ENCODE measurements at regions not wholly inside any gene's neighbourhood (a gene's known extent, or its start where the extent isn't known, plus 50 kb on each side); places are given as distances from the start of the nearest gene placed in this dataset.

DNA sequence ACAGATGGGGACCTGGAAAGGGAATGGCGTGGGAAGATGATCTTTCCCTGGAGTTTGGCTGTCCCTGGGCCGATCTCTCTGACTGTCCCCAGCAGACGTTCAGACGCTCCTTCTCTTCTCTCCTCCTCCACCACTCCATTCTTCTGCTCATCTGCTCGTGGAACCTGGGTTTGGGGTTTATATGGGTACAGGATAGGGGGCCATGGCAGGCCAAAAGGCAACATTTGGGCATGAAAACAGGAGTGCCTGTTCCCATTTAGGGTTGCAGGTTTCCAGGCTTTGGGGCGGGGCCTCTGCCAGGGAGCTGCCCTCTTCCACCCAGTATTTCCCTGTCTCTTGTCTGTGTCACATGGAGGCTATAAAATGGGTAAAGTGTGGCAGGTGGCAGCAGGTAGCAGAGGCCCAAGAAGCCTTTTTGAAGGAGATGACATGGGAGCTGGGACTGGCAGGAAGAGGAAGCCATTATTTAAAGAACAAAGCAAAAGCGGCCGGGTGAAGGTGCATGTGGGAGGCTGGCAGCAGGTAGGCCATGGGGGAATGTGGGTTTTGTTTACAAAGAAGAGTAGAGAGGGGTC lies 203.7 kb downstream of the BMP7 start:
- H4K8ac ChIP-seq (replicated peaks; ENCODE audit: insufficient read length, low read depth, low read length) = no peak overlapping the region
- H2BK15ac ChIP-seq (ENCODE audit: low read depth, low read length) = no peak overlapping the region
- no peak overlapping the region for H3K4me3 Mint-ChIP-seq
- no CpG with 5 or more reads among the region's 8 CpGs for WGBS (ENCODE audit: extremely low coverage, insufficient read length, low lambda C conversion rate)
- no peaks in the 10 kb centered on the region for H3K9me3 Mint-ChIP-seq
- no peaks in the 10 kb centered on the region for H4K20me1 ChIP-seq (ENCODE audit: control insufficient read depth, insufficient read depth, insufficient read length)
- H3K27me3 ChIP-seq (ENCODE audit: insufficient read depth, low read length) = no peaks in the 10 kb centered on the region
- no peaks in the 10 kb centered on the region for H3K79me2 ChIP-seq (ENCODE audit: insufficient read depth, low read length)
- H3K23me2 ChIP-seq (ENCODE audit: insufficient read length, low read depth, low read length, poor library complexity, severe bottlenecking) = no peaks in the 10 kb centered on the region
- no peak overlapping the region for H2BK12ac ChIP-seq (ENCODE audit: insufficient read length, low read depth, low read length)
- H3K9ac ChIP-seq (ENCODE audit: extremely low read depth, insufficient read length, low read length) = no peak overlapping the region
- H4K5ac ChIP-seq (ENCODE audit: insufficient read length, low read depth, low read length) = no peak overlapping the region
- no peak overlapping the region for H2AFZ ChIP-seq (ENCODE audit: low read length)
- no peak overlapping the region for H2BK120ac ChIP-seq (ENCODE audit: low read depth, low read length, poor library complexity, severe bottlenecking)
- H3K4me1 Mint-ChIP-seq = peaks cover 22 to 24% of the 10 kb centered on the region in 2 experiments
- H3K36me3 Mint-ChIP-seq (ENCODE audit: insufficient read depth in 1 of 3, low read depth in 3 of 3) = no peaks in the 10 kb centered on the region
- H3K4me2 ChIP-seq (ENCODE audit: insufficient read depth, insufficient read length, low read length) = no peak overlapping the region
- no peak overlapping the region for H3K23ac ChIP-seq (ENCODE audit: insufficient read length, low read depth, low read length)
- peaks cover 44% of the 10 kb centered on the region for H3K27me3 Mint-ChIP-seq (ENCODE audit: low read depth)
- H3K56ac ChIP-seq (ENCODE audit: insufficient read length, low read depth, low read length) = no peak overlapping the region
- H3K18ac ChIP-seq (ENCODE audit: insufficient read length, low read depth, low read length) = no peak overlapping the region
- H3K79me1 ChIP-seq (ENCODE audit: insufficient read depth, low read depth, low read length, poor library complexity, severe bottlenecking) = no peaks in the 10 kb centered on the region
- DNase-seq = no peak
- no peak overlapping the region for H3K4ac ChIP-seq (ENCODE audit: low read depth, low read length)
- TF ChIP-seq, protein P1, sequence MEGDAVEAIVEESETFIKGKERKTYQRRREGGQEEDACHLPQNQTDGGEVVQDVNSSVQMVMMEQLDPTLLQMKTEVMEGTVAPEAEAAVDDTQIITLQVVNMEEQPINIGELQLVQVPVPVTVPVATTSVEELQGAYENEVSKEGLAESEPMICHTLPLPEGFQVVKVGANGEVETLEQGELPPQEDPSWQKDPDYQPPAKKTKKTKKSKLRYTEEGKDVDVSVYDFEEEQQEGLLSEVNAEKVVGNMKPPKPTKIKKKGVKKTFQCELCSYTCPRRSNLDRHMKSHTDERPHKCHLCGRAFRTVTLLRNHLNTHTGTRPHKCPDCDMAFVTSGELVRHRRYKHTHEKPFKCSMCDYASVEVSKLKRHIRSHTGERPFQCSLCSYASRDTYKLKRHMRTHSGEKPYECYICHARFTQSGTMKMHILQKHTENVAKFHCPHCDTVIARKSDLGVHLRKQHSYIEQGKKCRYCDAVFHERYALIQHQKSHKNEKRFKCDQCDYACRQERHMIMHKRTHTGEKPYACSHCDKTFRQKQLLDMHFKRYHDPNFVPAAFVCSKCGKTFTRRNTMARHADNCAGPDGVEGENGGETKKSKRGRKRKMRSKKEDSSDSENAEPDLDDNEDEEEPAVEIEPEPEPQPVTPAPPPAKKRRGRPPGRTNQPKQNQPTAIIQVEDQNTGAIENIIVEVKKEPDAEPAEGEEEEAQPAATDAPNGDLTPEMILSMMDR (conservative IDR thresholded peaks at IDR 0.05) = no peak
- H3K27ac ChIP-seq (ENCODE audit: insufficient read length, low read depth, low read length) = no peak overlapping the region
- no peak overlapping the region for H2BK20ac ChIP-seq (ENCODE audit: low read depth, low read length, poor library complexity, severe bottlenecking)
- no peak overlapping the region for H3K27ac Mint-ChIP-seq
- peaks cover 5% of the 10 kb centered on the region; the same call in 1 of the 2 replicates for H3K4me1 ChIP-seq (ENCODE audit: insufficient read depth, low read length)
- no peak overlapping the region for H2AK5ac ChIP-seq (ENCODE audit: insufficient read length, low read length)
- no peak overlapping the region for H3T11ph ChIP-seq (ENCODE audit: low read length)
- no peak overlapping the region for H2BK5ac ChIP-seq (ENCODE audit: insufficient read length, low read length)
- H4K91ac ChIP-seq (ENCODE audit: insufficient read length, low read depth, low read length) = no peak overlapping the region
- H3K9me3 ChIP-seq (ENCODE audit: control insufficient read depth, low read depth, low read length) = no peaks in the 10 kb centered on the region
- H3K14ac ChIP-seq (ENCODE audit: insufficient read depth, low read length) = no peak overlapping the region
